ENCODE measurements at regions not wholly inside any gene's neighbourhood (a gene's known extent, or its start where the extent isn't known, plus 50 kb on each side); places are given as distances from the start of the nearest gene placed in this dataset.

DNA sequence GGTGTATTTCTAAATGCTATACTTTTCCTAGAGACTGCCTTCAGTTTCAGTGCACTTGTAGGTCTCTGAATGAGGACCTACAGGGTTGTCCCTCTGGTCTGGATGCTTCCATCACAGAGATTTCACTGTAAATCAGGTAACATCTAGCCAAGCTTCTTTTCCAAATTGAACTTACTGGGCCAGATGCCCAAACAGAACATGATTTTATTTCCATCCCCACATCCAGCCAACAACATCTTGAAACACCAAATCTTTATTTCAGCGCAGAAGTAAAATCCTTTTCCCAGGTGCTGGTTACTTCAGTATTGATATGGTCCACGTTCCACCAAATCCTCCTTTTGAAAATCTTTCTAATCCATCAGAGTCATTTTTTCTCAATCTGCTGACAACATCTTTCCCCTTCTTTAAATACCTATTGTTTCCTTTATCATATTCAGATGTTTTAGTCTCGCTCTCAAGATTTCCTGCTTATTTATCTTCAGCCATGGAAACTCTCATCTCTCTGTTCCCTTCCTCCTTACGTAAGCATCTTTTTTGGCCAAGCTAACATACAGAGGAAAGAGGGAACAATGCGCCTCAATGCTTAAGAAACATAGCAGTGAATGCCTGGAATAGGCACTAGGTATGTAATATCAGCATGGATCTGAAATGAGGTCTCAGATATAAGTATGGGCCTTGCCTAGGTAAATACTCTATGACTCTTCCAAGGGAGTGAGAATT, 201.2 kb upstream of the MTNR1B start:
- TF ChIP-seq EZH2 (IDR thresholded peaks at IDR 0.05) (no peak), EZH2phosphoT487 (IDR thresholded peaks at IDR 0.05) (no peak)
- TF ChIP-seq, protein P1, sequence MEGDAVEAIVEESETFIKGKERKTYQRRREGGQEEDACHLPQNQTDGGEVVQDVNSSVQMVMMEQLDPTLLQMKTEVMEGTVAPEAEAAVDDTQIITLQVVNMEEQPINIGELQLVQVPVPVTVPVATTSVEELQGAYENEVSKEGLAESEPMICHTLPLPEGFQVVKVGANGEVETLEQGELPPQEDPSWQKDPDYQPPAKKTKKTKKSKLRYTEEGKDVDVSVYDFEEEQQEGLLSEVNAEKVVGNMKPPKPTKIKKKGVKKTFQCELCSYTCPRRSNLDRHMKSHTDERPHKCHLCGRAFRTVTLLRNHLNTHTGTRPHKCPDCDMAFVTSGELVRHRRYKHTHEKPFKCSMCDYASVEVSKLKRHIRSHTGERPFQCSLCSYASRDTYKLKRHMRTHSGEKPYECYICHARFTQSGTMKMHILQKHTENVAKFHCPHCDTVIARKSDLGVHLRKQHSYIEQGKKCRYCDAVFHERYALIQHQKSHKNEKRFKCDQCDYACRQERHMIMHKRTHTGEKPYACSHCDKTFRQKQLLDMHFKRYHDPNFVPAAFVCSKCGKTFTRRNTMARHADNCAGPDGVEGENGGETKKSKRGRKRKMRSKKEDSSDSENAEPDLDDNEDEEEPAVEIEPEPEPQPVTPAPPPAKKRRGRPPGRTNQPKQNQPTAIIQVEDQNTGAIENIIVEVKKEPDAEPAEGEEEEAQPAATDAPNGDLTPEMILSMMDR (IDR thresholded peaks at IDR 0.05), result no peak
